AG04450 (cell line): ENCODE measurements at regions not wholly inside any gene's neighbourhood (a gene's known extent, or its start where the extent isn't known, plus 50 kb on each side); places are given as distances from the start of the nearest gene placed in this dataset.

Experiments used
- CTCF ChIA-PET: fragments of 300-600, 350-600 bp; formaldehyde crosslinking; extraction: SDS; loops from one replicate; lab custom pipeline; 2022; ENCODE audit warnings: antibody characterized with exemption, inconsistent platforms; lab: Charles Lee
- POLR2A ChIA-PET: fragments of 350-600 bp; formaldehyde crosslinking; extraction: SDS; loops from one replicate; lab custom pipeline; 2021; ENCODE audit warnings: antibody characterized with exemption, inconsistent platforms; lab: Yijun Ruan, JAX
- DNase-seq: peaks from one replicate; pipeline ENCODE4 v3.0.0-alpha.2; 2011; ENCODE audit warnings: low read depth, low spot score
- H3K27ac ChIP-seq: one replicate; pipeline ENCODE4 v1.5.1; 2012; ENCODE audit warnings: low read depth, low read length, control low read depth
- H3K27me3 ChIP-seq: one replicate; pipeline ENCODE4 v1.6.0; 2012; ENCODE audit warnings: low read length; ENCODE audit not compliant: control insufficient read depth, insufficient read depth
- H3K4me3 ChIP-seq: 2 replicates; pipeline ENCODE4 v1.5.1; 2011; ENCODE audit warnings: mild to moderate bottlenecking, low read depth, low read length, control low read depth
- H3K9me3 ChIP-seq: 2 replicates; pipeline ENCODE4 v1.5.1; 2012; ENCODE audit warnings: low read length; ENCODE audit not compliant: control insufficient read depth, insufficient read depth
- TF ChIP-seq, protein P1 (sequence below): IDR thresholded peaks from 2 replicates; pipeline ENCODE4 v1.5.1; 2011; ENCODE audit warnings: low read depth, low read length, control low read depth, inconsistent platforms

DNA sequence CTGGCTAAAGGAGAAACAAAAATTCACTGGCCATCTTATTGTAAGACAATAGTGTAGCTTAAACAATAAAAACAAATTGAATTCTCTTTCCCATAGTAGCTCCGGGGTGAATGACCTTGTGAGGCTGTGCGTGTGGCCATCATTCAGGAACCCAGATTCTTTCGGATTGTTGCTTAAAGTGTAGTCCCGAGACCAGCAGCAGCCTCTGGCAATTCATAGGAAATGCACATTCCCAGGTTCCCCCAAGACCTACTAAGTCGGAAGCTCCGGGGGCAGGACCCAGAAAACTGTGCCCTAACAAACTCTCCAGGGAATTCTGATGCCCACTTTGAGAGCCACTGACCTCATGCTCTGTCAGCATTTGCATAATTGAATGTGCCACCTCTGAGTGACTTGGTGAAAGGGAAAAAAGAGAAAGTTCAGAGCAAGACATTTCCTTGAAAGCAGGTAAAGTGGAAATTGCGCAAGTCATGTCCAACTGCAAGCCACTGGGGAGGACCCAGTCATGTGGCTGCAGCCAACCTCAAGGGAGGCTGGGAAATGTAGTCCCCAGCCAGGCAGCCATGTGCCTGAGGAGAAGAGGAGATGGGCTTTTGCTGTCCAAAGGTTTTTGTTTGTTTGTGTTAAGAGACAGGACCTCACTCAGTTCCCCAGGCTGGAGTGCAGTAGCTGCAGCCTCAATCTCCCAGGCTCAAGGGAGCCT, 50.7 kb upstream of the PNMA8B start:
- no peak overlapping the region for H3K27ac ChIP-seq
- H3K4me3 ChIP-seq, result no peak overlapping the region
- TF ChIP-seq, protein P1, sequence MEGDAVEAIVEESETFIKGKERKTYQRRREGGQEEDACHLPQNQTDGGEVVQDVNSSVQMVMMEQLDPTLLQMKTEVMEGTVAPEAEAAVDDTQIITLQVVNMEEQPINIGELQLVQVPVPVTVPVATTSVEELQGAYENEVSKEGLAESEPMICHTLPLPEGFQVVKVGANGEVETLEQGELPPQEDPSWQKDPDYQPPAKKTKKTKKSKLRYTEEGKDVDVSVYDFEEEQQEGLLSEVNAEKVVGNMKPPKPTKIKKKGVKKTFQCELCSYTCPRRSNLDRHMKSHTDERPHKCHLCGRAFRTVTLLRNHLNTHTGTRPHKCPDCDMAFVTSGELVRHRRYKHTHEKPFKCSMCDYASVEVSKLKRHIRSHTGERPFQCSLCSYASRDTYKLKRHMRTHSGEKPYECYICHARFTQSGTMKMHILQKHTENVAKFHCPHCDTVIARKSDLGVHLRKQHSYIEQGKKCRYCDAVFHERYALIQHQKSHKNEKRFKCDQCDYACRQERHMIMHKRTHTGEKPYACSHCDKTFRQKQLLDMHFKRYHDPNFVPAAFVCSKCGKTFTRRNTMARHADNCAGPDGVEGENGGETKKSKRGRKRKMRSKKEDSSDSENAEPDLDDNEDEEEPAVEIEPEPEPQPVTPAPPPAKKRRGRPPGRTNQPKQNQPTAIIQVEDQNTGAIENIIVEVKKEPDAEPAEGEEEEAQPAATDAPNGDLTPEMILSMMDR, result no peak
- CTCF ChIA-PET, result no interaction called here
- H3K9me3 ChIP-seq, result peaks cover 4% of the 10 kb centered on the region; the same call in 1 of the 2 replicates
- DNase-seq, result no peak
- peaks cover 7% of the 10 kb centered on the region for H3K27me3 ChIP-seq
- POLR2A ChIA-PET, result no interaction called here

DNA sequence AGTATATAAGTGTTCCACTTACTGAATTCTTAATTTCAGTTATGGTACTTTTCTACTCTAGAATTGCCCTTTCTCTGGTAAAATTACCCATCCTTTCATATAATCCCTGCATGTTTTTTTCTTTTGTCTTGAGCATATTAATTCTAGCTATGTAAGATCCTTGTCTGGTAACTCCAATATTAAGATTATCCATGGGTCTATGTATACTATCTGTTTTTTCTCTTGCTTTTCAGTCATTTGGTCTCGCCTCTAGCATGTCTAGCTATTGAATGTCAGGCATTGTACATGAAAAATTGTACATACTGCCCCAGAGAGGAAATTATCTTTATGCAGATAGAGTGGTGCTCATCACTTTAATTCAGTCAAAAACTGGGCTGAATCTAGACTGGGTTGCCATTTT, 50.4 kb upstream of the CALM3 start:
- Histone ChIP-seq H3K27ac (no peak overlapping the region), H3K9me3 (peaks cover 4% of the 10 kb centered on the region; the same call in 1 of the 2 replicates), H3K4me3 (no peak overlapping the region), H3K27me3 (peaks cover 7% of the 10 kb centered on the region)
- POLR2A ChIA-PET, result no interaction called here
- TF ChIP-seq, protein P1, result no peak
- CTCF ChIA-PET, result interaction anchor here (1.0 to 1.3 kb wide), 2 partner anchors 8 to 12 kb away, joined by 3 to 4 read pairs; no protein-coding TSS in a partner anchor
- no peak for DNase-seq

DNA sequence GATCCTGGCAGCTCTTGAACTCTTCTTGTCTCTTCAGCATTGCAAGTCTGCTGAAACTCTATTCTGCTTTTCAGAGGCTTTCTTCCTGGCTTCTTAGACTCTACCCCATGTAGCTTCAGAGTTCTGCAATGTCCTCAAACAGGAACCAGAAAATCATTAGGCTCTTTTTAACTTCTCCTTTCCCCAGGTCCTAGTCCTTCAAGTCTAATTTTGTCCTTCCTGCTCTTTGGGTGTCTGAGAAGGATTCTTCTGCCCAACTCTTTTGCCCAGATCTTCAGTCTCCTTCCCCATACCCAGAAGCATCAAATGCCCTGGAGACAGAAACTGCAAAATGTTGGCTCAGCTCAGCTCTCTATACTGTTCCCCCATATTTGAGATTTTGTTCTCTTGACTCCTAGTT, 50.0 kb upstream of the CALM3 start:
- CTCF ChIA-PET, result interaction anchor here (1.0 to 1.3 kb wide), 2 partner anchors 8 to 12 kb away, joined by 3 to 4 read pairs; no protein-coding TSS in a partner anchor
- TF ChIP-seq, protein P1, result no peak
- no peak for DNase-seq

More for the DNA sequence above, 50.0 kb upstream of the CALM3 start:
- Histone ChIP-seq H3K27ac (no peak overlapping the region), H3K4me3 (no peak overlapping the region), H3K27me3 (peaks cover 7% of the 10 kb centered on the region), H3K9me3 (peaks cover 4% of the 10 kb centered on the region; the same call in 1 of the 2 replicates)
- POLR2A ChIA-PET, result no interaction called here
